Choroid plexus epithelial cell (primary cell): ENCODE measurements at regions not wholly inside any gene's neighbourhood (a gene's known extent, or its start where the extent isn't known, plus 50 kb on each side); places are given as distances from the start of the nearest gene placed in this dataset.
A peak's percentile ranks its signal among the peaks of the same experiment; 100 is the strongest.

ENCODE experiments used
- DNase-seq: peaks from one replicate; pipeline ENCODE4 v3.0.0-alpha.2; 2010; ENCODE audit warnings: low read depth
- H3K4me3 ChIP-seq: 2 replicates; pipeline ENCODE4 v1.5.1; 2011; ENCODE audit warnings: low read depth, mild to moderate bottlenecking, control low read depth, low read length, moderate library complexity
- CTCF ChIP-seq: conservative IDR thresholded peaks from 2 replicates; pipeline ENCODE4 v1.5.1; 2011; ENCODE audit warnings: low read depth, mild to moderate bottlenecking, control low read depth, inconsistent platforms, low read length, moderate library complexity

DNA sequence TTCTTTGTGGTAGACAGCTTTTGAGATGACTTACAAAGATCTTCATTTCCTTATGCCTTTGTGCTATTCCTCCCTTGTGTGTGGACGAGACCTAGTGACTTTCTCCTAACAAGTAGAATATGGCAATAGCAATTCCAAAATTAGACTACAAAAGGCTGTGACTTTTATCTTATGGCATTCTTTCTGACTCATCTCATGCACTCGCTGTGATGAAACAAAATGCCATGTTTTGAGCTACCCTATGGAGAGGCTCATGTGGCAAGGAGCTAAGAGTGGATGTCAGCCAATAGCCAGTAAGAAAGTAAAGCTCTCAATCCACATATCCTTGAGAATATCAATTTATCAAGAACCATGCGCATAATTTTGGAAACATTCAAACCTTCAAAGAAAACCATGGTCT lies 380.5 kb upstream of the SMC2 start:
- no peak overlapping the region for H3K4me3 ChIP-seq
- no peak for TF ChIP-seq CTCF
- DNase-seq: peak; percentile 69

DNA sequence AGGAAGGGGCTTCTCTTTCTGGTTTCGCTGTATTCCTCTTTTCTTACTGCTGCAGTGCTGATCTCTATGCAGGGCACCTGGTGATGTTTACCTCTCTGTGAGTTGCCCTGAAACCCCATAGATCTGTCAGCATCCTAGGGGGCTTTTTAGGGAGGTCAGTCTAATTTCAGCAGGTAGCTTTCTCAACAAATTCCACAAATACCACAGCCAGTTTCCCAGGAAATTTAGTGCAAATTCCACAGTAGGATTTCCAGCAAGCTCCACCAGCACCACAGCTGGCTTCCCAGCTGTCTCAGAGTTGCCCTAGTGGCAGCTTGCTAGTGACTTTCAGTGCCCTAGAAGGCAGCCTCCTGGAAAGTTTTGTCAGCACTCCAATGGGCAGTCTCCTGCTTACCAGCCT lies 379.1 kb upstream of the SMC2 start:
- no peak for TF ChIP-seq CTCF
- H3K4me3 ChIP-seq: no peak overlapping the region
- no peak for DNase-seq

DNA sequence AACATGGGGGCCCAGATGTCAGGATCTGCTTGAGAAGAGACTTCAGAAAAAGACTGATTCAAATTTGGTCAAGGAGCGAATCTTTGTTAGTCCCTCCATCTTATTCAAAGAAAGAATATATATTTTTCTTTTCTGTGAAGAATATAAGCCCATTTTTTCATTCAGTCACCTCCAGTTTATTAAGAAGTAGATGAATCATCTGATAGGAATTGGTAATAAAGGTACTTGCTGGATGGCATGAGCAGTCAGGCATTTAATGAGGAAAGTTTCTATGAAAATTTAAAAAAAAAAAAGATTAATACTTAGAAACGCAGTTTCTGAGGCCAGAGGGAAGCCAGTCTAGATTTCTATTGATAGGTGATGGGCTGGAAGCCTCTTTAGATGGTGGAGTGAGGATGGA lies 373.1 kb upstream of the SMC2 start:
- no peak overlapping the region for H3K4me3 ChIP-seq
- TF ChIP-seq CTCF: no peak
- DNase-seq: no peak

GRCh38 chr9:103730866-103731265 lies 363.2 kb upstream of the SMC2 start:
- no peak for DNase-seq
- no peak for TF ChIP-seq CTCF
- no peak overlapping the region for H3K4me3 ChIP-seq

DNA sequence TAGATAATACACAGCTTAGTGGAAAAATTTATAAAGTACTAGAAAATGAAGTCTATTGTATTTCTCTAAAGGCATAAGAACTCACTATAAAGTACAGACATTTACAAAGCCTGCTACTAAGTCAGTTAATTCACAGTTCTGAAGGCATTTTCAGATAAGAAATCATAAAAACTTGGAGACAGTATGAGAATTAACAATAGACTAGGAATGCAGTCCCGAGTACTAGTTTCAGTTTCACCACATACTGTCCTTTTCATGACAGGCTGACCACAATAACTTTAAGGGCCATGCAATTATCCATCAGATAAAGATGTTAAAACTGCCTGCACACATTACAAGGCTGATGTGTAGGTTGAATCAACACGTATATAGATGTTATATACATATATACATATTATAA lies 362.6 kb upstream of the SMC2 start:
- DNase-seq: peak; percentile 39
- no peak overlapping the region for H3K4me3 ChIP-seq
- TF ChIP-seq CTCF: no peak

DNA sequence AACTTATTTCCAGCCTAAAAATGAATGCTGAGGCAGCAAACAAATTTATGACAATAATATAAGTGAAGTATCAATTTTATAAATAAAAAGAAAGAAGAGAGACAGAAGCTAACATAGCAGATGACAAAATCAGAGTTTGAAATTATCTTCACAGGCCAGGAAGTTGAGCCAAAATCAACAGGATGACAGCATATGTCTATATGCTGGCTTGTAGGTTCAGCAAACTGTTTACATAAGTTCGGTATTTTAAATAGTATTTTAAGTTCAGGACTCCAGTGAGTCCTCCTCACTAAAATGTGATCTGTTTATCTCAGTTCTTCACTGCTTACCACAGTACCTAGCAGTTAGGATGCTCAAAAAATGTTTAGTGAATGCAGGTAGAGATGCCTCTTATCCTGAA lies 359.6 kb upstream of the SMC2 start:
- TF ChIP-seq CTCF: no peak
- H3K4me3 ChIP-seq: no peak overlapping the region
- DNase-seq: peak; percentile 36

GRCh38 chr9:103755441-103755840 lies 338.7 kb upstream of the SMC2 start:
- no peak overlapping the region for H3K4me3 ChIP-seq
- DNase-seq: no peak
- no peak for TF ChIP-seq CTCF
